ENCODE measurements at regions not wholly inside any gene's neighbourhood (a gene's known extent, or its start where the extent isn't known, plus 50 kb on each side); places are given as distances from the start of the nearest gene placed in this dataset.

- WGBS = 61% methylated on average over 4 of the region's 4 CpGs
- Histone ChIP-seq H3K36me3 (ENCODE audit: control insufficient read depth in 4 of 4, insufficient read depth in 3 of 4, low read depth in 1 of 4, low read length in 3 of 4) (no peaks in the 10 kb centered on the region), H3K27ac (ENCODE audit: low read depth in 1 of 2, low read length in 2 of 2) (no peak overlapping the region), H3K4me3 (ENCODE audit: low read depth in 1 of 3, low read length in 3 of 3) (no peak overlapping the region), H3K9me3 (ENCODE audit: control insufficient read depth in 4 of 4, low read length in 3 of 4) (no peaks in the 10 kb centered on the region), H3K4me1 (ENCODE audit: control insufficient read depth in 4 of 4, insufficient read depth in 4 of 4, low read length in 3 of 4) (no peaks in the 10 kb centered on the region), H3K9ac (ENCODE audit: low read depth in 1 of 2, low read length in 2 of 2) (no peak overlapping the region), H3K27me3 (ENCODE audit: control insufficient read depth in 4 of 4, insufficient read depth in 4 of 4, low read length in 3 of 4) (peaks cover 0 to 3% (median 0%) of the 10 kb centered on the region in 4 donors)
- no peak for DNase-seq (ENCODE audit: low spot score)
- TF ChIP-seq TAF1 (conservative IDR thresholded peaks at IDR 0.05) (no peak), YY1 (IDR thresholded peaks at IDR 0.05) (no peak), NR2F2 (IDR thresholded peaks at IDR 0.05) (no peak), FOXA2 (IDR thresholded peaks at IDR 0.05) (no peak), FOXA1 (IDR thresholded peaks at IDR 0.05) (no peak), CTCF (IDR thresholded peaks at IDR 0.05; ENCODE audit: low read depth, low read length, missing input control) (no peak), SP1 (IDR thresholded peaks at IDR 0.05) (no peak), JUND (IDR thresholded peaks at IDR 0.05) (no peak), GABPA (IDR thresholded peaks at IDR 0.05 in 1 of 2, conservative IDR thresholded peaks at IDR 0.05 in 1 of 2) (no peak), EGR1 (IDR thresholded peaks at IDR 0.05; ENCODE audit: low read depth in 2 of 2) (no peak), ATF3 (IDR thresholded peaks at IDR 0.05) (no peak), RAD21 (IDR thresholded peaks at IDR 0.05) (no peak), RXRA (IDR thresholded peaks at IDR 0.05) (no peak), HNF4A (conservative IDR thresholded peaks at IDR 0.05) (no peak), HNF4G (IDR thresholded peaks at IDR 0.05) (no peak), ZBTB33 (IDR thresholded peaks at IDR 0.05) (no peak), REST (IDR thresholded peaks at IDR 0.05) (no peak)
- TF ChIP-seq, protein P1, sequence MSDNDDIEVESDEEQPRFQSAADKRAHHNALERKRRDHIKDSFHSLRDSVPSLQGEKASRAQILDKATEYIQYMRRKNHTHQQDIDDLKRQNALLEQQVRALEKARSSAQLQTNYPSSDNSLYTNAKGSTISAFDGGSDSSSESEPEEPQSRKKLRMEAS (IDR thresholded peaks at IDR 0.05) = no peak
These were observed 115.2 kb upstream of the CDK1 start for GRCh38 chr10:60662917-60663614.

Measured in liver (tissue), 8 donors.